B cell (primary cell): ENCODE measurements at regions not wholly inside any gene's neighbourhood (a gene's known extent, or its start where the extent isn't known, plus 50 kb on each side); places are given as distances from the start of the nearest gene placed in this dataset.

Experiments
- EZH2 ChIP-seq: IDR thresholded peaks from 2 replicates; pipeline ENCODE4 v1.6.1; 2012; ENCODE audit warnings: borderline replicate concordance, low read depth, mild to moderate bottlenecking, moderate library complexity, low read length; ENCODE audit not compliant: insufficient read depth, poor library complexity, severe bottlenecking
- TF ChIP-seq, protein P1 (sequence below): fragments of 200-600 bp; IDR thresholded peaks from one replicate; pipeline ENCODE4 v1.8.0; 2022; ENCODE audit warnings: antibody characterized with exemption, mild to moderate bottlenecking

DNA sequence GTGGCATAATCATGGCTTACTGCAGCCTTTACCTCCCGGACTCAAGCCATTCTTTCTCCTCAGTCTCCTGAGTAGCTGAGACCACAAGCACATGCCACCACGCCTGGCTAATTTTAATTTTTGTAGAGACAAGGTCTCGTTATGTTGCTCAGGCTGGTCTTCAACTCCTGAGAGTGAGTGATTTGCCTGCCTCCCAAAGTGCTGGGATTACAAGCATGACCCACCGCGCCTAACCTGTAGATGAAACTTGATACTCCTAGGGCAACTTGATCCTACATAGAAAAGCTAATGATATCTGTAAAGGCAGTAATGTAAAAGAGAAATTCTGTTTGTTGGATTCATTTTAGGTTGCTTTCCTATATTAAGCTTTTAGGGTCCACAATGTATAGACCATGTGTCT is 391.9 kb upstream of the THRB start:
- TF ChIP-seq EZH2, result no peak
- TF ChIP-seq, protein P1, sequence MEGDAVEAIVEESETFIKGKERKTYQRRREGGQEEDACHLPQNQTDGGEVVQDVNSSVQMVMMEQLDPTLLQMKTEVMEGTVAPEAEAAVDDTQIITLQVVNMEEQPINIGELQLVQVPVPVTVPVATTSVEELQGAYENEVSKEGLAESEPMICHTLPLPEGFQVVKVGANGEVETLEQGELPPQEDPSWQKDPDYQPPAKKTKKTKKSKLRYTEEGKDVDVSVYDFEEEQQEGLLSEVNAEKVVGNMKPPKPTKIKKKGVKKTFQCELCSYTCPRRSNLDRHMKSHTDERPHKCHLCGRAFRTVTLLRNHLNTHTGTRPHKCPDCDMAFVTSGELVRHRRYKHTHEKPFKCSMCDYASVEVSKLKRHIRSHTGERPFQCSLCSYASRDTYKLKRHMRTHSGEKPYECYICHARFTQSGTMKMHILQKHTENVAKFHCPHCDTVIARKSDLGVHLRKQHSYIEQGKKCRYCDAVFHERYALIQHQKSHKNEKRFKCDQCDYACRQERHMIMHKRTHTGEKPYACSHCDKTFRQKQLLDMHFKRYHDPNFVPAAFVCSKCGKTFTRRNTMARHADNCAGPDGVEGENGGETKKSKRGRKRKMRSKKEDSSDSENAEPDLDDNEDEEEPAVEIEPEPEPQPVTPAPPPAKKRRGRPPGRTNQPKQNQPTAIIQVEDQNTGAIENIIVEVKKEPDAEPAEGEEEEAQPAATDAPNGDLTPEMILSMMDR, result no peak
